HEK293T (cell line): ENCODE measurements at regions not wholly inside any gene's neighbourhood (a gene's known extent, or its start where the extent isn't known, plus 50 kb on each side); places are given as distances from the start of the nearest gene placed in this dataset.

Source experiments
- CTCF ChIA-PET: fragments of 350-600 bp; formaldehyde crosslinking; extraction: SDS; loops from one replicate; lab custom pipeline; 2021; ENCODE audit warnings: antibody characterized with exemption, inconsistent platforms; lab: Yijun Ruan, JAX
- POLR2A ChIA-PET: fragments of 350-600 bp; formaldehyde crosslinking; extraction: SDS; loops from one replicate; lab custom pipeline; 2020; ENCODE audit warnings: antibody characterized with exemption, inconsistent platforms; lab: Yijun Ruan, JAX
- DNase-seq: peaks from one replicate; pipeline ENCODE4 v3.0.0; 2012; ENCODE audit warnings: mixed read lengths; ENCODE audit errors: extremely low spot score
- ARNT ChIP-seq: fragments of 450-650 bp; IDR thresholded peaks from 2 replicates; pipeline ENCODE4 v1.6.1; 2017; ENCODE audit warnings: mild to moderate bottlenecking
- BHLHE40 ChIP-seq: fragments of 450-650 bp; IDR thresholded peaks from 2 replicates; pipeline ENCODE4 v1.6.1; 2016; ENCODE audit warnings: mild to moderate bottlenecking, moderate library complexity, borderline replicate concordance
- CTBP1 ChIP-seq: fragments of 450-650 bp; IDR thresholded peaks from 2 replicates; pipeline ENCODE4 v1.6.1; 2016; ENCODE audit warnings: borderline replicate concordance
- ELF4 ChIP-seq: fragments of 450-650 bp; IDR thresholded peaks from 2 replicates; pipeline ENCODE4 v1.6.1; 2017; ENCODE audit warnings: antibody characterized with exemption
- FOXA1 ChIP-seq: fragments of 450-650 bp; IDR thresholded peaks from 2 replicates; pipeline ENCODE4 v1.6.1; 2016; ENCODE audit warnings: mild to moderate bottlenecking
- FOXK2 ChIP-seq: fragments of 450-650 bp; IDR thresholded peaks from 2 replicates; pipeline ENCODE4 v1.6.1; 2016; ENCODE audit warnings: mild to moderate bottlenecking
- FOXM1 ChIP-seq: fragments of 450-650 bp; IDR thresholded peaks from 2 replicates; pipeline ENCODE4 v1.6.1; 2017; ENCODE audit warnings: mild to moderate bottlenecking, borderline replicate concordance
- HDGF ChIP-seq: fragments of 450-650 bp; IDR thresholded peaks from 2 replicates; pipeline ENCODE4 v1.6.1; 2017; ENCODE audit warnings: antibody characterized with exemption, borderline replicate concordance
- L3MBTL2 ChIP-seq: fragments of 450-650 bp; conservative IDR thresholded peaks from 2 replicates; pipeline ENCODE4 v1.6.1; 2016; ENCODE audit warnings: mild to moderate bottlenecking
- LEF1 ChIP-seq: fragments of 450-650 bp; IDR thresholded peaks from 2 replicates; pipeline ENCODE4 v1.6.1; 2017; ENCODE audit warnings: mild to moderate bottlenecking, borderline replicate concordance
- NFRKB ChIP-seq: fragments of 450-650 bp; IDR thresholded peaks from 2 replicates; pipeline ENCODE4 v1.6.1; 2016; ENCODE audit warnings: mild to moderate bottlenecking, moderate library complexity
- SP1 ChIP-seq: fragments of 450-650 bp; IDR thresholded peaks from 2 replicates; pipeline ENCODE4 v1.6.1; 2017
- SUZ12 ChIP-seq: fragments of 450-650 bp; IDR thresholded peaks from 2 replicates; pipeline ENCODE4 v1.6.1; 2016; ENCODE audit warnings: mild to moderate bottlenecking
- TARDBP ChIP-seq: fragments of 450-650 bp; IDR thresholded peaks from 2 replicates; pipeline ENCODE4 v1.6.1; 2016
- ZNF384 ChIP-seq: fragments of 450-650 bp; IDR thresholded peaks from 2 replicates; pipeline ENCODE4 v1.6.1; 2016
- TF ChIP-seq, protein P1 (sequence below): fragments of 450-650 bp; IDR thresholded peaks from 2 replicates; pipeline ENCODE4 v1.6.1; 2016

DNA sequence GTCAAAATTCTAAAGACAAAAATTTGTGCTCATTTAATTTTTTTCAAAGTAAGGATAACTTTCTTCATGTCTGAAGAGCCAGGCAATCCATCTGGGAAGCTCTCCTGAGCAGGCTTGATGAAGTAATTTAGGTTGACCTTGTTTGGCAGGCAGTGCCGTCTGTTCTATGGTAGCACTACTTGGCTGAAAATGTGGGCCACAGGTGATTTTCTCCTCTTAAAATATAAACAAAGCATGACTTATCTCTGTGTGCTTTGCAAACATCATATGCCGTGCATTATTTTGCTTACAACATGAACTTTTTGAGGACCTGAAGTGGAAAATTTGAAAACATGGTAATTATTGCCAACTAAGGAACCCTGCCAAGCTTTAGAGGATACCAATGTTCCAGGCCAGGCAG, 143.2 kb downstream of the RAP2B start:
- CTCF ChIA-PET, result no interaction called here
- DNase-seq, result no peak
- TF ChIP-seq ELF4, result no peak
- no peak for TF ChIP-seq LEF1
- TF ChIP-seq, protein P1, sequence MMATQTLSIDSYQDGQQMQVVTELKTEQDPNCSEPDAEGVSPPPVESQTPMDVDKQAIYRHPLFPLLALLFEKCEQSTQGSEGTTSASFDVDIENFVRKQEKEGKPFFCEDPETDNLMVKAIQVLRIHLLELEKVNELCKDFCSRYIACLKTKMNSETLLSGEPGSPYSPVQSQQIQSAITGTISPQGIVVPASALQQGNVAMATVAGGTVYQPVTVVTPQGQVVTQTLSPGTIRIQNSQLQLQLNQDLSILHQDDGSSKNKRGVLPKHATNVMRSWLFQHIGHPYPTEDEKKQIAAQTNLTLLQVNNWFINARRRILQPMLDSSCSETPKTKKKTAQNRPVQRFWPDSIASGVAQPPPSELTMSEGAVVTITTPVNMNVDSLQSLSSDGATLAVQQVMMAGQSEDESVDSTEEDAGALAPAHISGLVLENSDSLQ, result no peak
- TF ChIP-seq SP1, result no peak
- no peak for TF ChIP-seq FOXK2
- no peak for TF ChIP-seq BHLHE40
- no peak for TF ChIP-seq FOXA1
- no peak for TF ChIP-seq ARNT
- TF ChIP-seq TARDBP, result no peak
- no peak for TF ChIP-seq ZNF384
- TF ChIP-seq L3MBTL2, result no peak
- TF ChIP-seq HDGF, result no peak
- TF ChIP-seq NFRKB, result no peak
- no peak for TF ChIP-seq SUZ12
- POLR2A ChIA-PET, result no interaction called here

DNA sequence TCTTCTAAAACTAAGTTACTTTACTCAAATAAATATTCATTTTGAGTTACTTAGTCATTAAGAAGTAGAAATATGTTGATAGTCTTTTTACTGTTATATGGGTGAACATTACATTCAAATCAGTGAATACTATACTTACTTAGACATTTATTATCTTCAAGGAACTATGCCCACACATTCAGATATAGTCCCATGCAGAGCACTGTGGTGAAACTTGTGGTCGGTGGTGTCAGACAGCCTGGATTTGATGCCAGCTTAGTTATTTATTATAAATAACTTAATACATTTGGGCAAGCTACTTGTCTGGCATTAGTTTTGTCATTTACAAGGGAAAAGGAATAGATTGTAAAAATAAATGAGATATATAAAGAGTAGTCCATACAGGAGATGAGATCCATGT, 149.5 kb downstream of the RAP2B start:
- DNase-seq, result no peak
- TF ChIP-seq ARNT, result no peak
- TF ChIP-seq ZNF384, result no peak
- no peak for TF ChIP-seq BHLHE40
- TF ChIP-seq HDGF, result no peak
- TF ChIP-seq FOXK2, result no peak
- no peak for TF ChIP-seq TARDBP
- no peak for TF ChIP-seq SUZ12
- no peak for TF ChIP-seq SP1
- TF ChIP-seq L3MBTL2, result no peak
- TF ChIP-seq, protein P1, result no peak
- no peak for TF ChIP-seq FOXA1
- TF ChIP-seq FOXM1, result no peak
- no peak for TF ChIP-seq LEF1
- TF ChIP-seq CTBP1, result no peak
- TF ChIP-seq ELF4, result no peak
- TF ChIP-seq NFRKB, result no peak
- ChIA-PET POLR2A (no interaction called here), CTCF (no interaction called here)

DNA sequence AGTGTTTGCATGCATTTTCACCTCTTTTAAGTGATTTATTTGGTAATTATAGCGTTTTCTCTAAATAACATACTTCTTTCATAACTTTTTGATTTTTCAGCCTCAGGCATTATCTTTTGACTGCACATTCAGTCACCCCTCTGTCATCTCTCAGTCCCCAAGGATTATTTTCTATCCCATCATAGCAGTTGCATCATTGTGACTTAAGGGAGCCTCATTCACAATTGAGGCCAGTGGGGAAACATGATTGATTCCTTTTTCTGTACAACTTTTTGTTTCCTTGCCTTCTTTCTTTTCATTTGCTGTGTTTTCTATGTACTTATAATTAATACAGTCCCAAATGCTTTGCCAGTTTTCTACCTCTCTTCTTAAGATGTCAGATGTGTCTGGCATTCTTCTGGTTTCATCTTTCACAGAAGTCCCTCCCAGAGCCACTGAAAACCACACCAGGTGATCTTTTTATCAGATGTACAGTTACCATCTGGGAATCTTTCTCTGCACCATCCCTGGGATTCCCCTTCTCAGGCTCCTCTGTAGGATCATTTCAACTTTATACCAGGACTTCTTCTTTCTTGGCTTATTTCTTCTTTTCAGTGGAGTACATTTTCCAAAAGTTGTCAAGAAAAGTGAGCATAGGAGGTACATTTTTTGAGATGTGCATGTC, 151.4 kb downstream of the RAP2B start:
- CTCF ChIA-PET, result no interaction called here
- no peak for DNase-seq
- TF ChIP-seq, protein P1, result no peak
- TF ChIP-seq FOXK2 (no peak), ELF4 (no peak), NFRKB (no peak), CTBP1 (no peak), ZNF384 (no peak), SUZ12 (no peak), LEF1 (no peak), FOXM1 (no peak), L3MBTL2 (no peak), TARDBP (no peak), ARNT (no peak), BHLHE40 (no peak), SP1 (no peak), HDGF (no peak), FOXA1 (no peak)
- POLR2A ChIA-PET, result no interaction called here

GRCh38 chr3:153314038-153314437, 152.0 kb downstream of the RAP2B start:
- POLR2A ChIA-PET, result no interaction called here
- TF ChIP-seq NFRKB (no peak), FOXM1 (no peak), BHLHE40 (no peak), HDGF (no peak), TARDBP (no peak), ELF4 (no peak), FOXA1 (no peak), L3MBTL2 (no peak), FOXK2 (no peak), LEF1 (no peak), CTBP1 (no peak), ARNT (no peak), SP1 (no peak), SUZ12 (no peak), ZNF384 (no peak)
- TF ChIP-seq, protein P1, result no peak
- no peak for DNase-seq
- CTCF ChIA-PET, result no interaction called here

- ChIA-PET CTCF (no interaction called here), POLR2A (no interaction called here)
- no peak for DNase-seq
- no peak for TF ChIP-seq L3MBTL2
- no peak for TF ChIP-seq NFRKB
- no peak for TF ChIP-seq SP1
- TF ChIP-seq SUZ12, result no peak
- no peak for TF ChIP-seq FOXM1
- no peak for TF ChIP-seq HDGF
- TF ChIP-seq, protein P1, result no peak
- no peak for TF ChIP-seq TARDBP
- TF ChIP-seq BHLHE40, result no peak
- no peak for TF ChIP-seq FOXA1
- no peak for TF ChIP-seq CTBP1
- no peak for TF ChIP-seq FOXK2
Observed at GRCh38 chr3:153315781-153316180, 153.8 kb downstream of the RAP2B start.
